HepG2 (cell line): ENCODE measurements at regions not wholly inside any gene's neighbourhood (a gene's known extent, or its start where the extent isn't known, plus 50 kb on each side); places are given as distances from the start of the nearest gene placed in this dataset.

Experiments used
- ATAC-seq: fragments of 200-7000 bp; cut with Tn5 transposase; 3 replicates; pipeline ENCODE4 v1.9.1; 2020; ENCODE audit warnings: mild to moderate bottlenecking, moderate library complexity
- BruUV-seq: library from RNA; stranded (reverse); fragments of 400-500 nt; replicated peaks from 2 replicates; lab custom pipeline; 2021; lab: Mats Ljungman, UMichigan
- CTCF ChIA-PET: fragments of 300-600 bp; formaldehyde crosslinking; extraction: SDS; loops from one replicate; lab custom pipeline; 2021; ENCODE audit warnings: low total read pairs, inconsistent platforms, low intra/inter-chr PET ratio; lab: Yijun Ruan, JAX
- POLR2A ChIA-PET: fragments of 350-600 bp; sonication (Branson Sonifier 250); formaldehyde crosslinking; loops from one replicate; lab custom pipeline; 2020; ENCODE audit warnings: antibody characterized with exemption, inconsistent platforms; lab: Yijun Ruan, JAX
- DNase-seq: peaks from one replicate; pipeline ENCODE4 v3.0.0-alpha.2; 2015; ENCODE audit warnings: low spot score
- FAIRE-seq: peaks from 3 replicates; lab custom pipeline; 2011; peaks lifted over from hg19 to GRCh38; lab: Jason Lieb, UNC
- H2AFZ ChIP-seq: one replicate; pipeline ENCODE4 v1.6.1; 2011; ENCODE audit warnings: low read length, inconsistent platforms
- H3K27ac ChIP-seq: fragments of 300-600 bp; 3 replicates; pipeline ENCODE4 v1.8.0; 2011; ENCODE audit warnings: mixed run types, mild to moderate bottlenecking, mixed read lengths, low read length, inconsistent platforms; ENCODE audit not compliant: insufficient read depth; ENCODE audit errors: extremely low read length
- H3K27me3 ChIP-seq, 2 experiments: fragments of 200-600 bp in 1 of 2; 2 replicates in 1 of 2; 3 replicates in 1 of 2; pipeline versions ENCODE4 v1.6.0 to v1.8.0; 2011; ENCODE audit warnings: low read length in 2 of 2, mild to moderate bottlenecking in 2 of 2, moderate library complexity in 2 of 2, inconsistent platforms in 1 of 2; ENCODE audit not compliant: insufficient read depth in 2 of 2, control insufficient read depth in 1 of 2
- H3K36me3 ChIP-seq, 2 experiments: fragments of 200-600 bp in 1 of 2; replicated peaks in 1 of 2; 2 replicates in 1 of 2; 3 replicates in 1 of 2; pipeline versions ENCODE4 v1.5.1 to v1.8.0; 2011; ENCODE audit warnings: low read length in 2 of 2, inconsistent platforms in 1 of 2; ENCODE audit not compliant: insufficient read depth in 2 of 2, control insufficient read depth in 1 of 2
- H3K4me1 ChIP-seq: 2 replicates; pipeline ENCODE4 v1.5.1; 2012; ENCODE audit warnings: low read length, inconsistent platforms; ENCODE audit not compliant: insufficient read depth
- H3K4me2 ChIP-seq: 2 replicates; pipeline ENCODE4 v1.6.0; 2011; ENCODE audit warnings: low read depth, low read length, inconsistent platforms
- H3K4me3 ChIP-seq, 3 experiments: fragments of 200-600 bp in 1 of 3; sonication (generic), shearing (Covaris generic) in 1 of 3; replicated peaks in 1 of 3; 2 replicates each; pipeline ENCODE4 v1.5.1; 2011 to 2016; ENCODE audit warnings: low read length in 3 of 3, inconsistent platforms in 2 of 3, low read depth in 2 of 3, mild to moderate bottlenecking in 2 of 3, control low read depth in 1 of 3, mixed read lengths in 1 of 3; ENCODE audit not compliant: insufficient read depth in 1 of 3
- H3K79me2 ChIP-seq: one replicate; pipeline ENCODE4 v1.6.1; 2011; ENCODE audit warnings: low read length, inconsistent platforms; ENCODE audit not compliant: insufficient read depth
- H3K9ac ChIP-seq: 2 replicates; pipeline ENCODE4 v1.6.0; 2011; ENCODE audit warnings: mild to moderate bottlenecking, low read depth, low read length, inconsistent platforms; ENCODE audit not compliant: insufficient read depth
- H3K9me3 ChIP-seq: 2 replicates; pipeline ENCODE4 v1.5.1; 2012; ENCODE audit warnings: mild to moderate bottlenecking, low read length
- H4K20me1 ChIP-seq: 2 replicates; pipeline ENCODE4 v1.6.0; 2011; ENCODE audit warnings: inconsistent platforms, mild to moderate bottlenecking, low read length, moderate library complexity; ENCODE audit not compliant: insufficient read depth
- HDAC6 ChIP-seq: fragments of 200-600 bp; sonication (generic); IDR thresholded peaks from 2 replicates; pipeline ENCODE4 v1.7.0; 2017; ENCODE audit warnings: mild to moderate bottlenecking, antibody characterized with exemption, low read length, low read depth
- HES4 ChIP-seq: sonication (generic); formaldehyde crosslinking; IDR thresholded peaks from 2 replicates; pipeline ENCODE4 v1.9.0; 2021; ENCODE audit warnings: mild to moderate bottlenecking, missing genetic modification reagents, borderline replicate concordance
- HMGXB3 ChIP-seq: sonication (generic); formaldehyde crosslinking; IDR thresholded peaks from 2 replicates; pipeline ENCODE4 v1.4.0; 2020; ENCODE audit warnings: missing genetic modification reagents, borderline replicate concordance
- IRF2 ChIP-seq: IDR thresholded peaks from 2 replicates; pipeline ENCODE4 v1.6.1; 2018; ENCODE audit warnings: missing genetic modification reagents, missing compliant biosample characterization
- NRL ChIP-seq: sonication (generic); formaldehyde crosslinking; IDR thresholded peaks from 2 replicates; pipeline ENCODE4 v1.5.0; 2020; ENCODE audit warnings: missing genetic modification reagents, mild to moderate bottlenecking, moderate library complexity, borderline replicate concordance
- PCBP2 ChIP-seq: fragments of 200-400 bp; formaldehyde crosslinking; optimal IDR thresholded peaks from 2 replicates; pipeline ENCODE3; 2018; ENCODE audit warnings: low read length, low read depth; ENCODE audit not compliant: poor library complexity, severe bottlenecking
- WGBS: methylation state at CpG from one replicate; pipeline ENCODE4 v1.1.6; 2017; ENCODE audit warnings: low lambda C conversion rate; 5-methylcytosine and 5-hydroxymethylcytosine counted together
- in situ Hi-C: cut with HindIII; loops from 2 replicates; pipeline ENCODE4 v1.10.0; 2017; ENCODE audit warnings: low pct_unique_long_range_greater_than_20kb; ENCODE audit not compliant: extremely low pct_ligation_motif_present
- intact Hi-C: fragments of 100-400 bp; cut with micrococcal nuclease; formaldehyde crosslinking; loops from one replicate; pipeline ENCODE4 v1.10.0; 2022; ENCODE audit not compliant: unreplicated experiment
- TF ChIP-seq, protein P1 (sequence below): sonication (generic); formaldehyde crosslinking; IDR thresholded peaks from 2 replicates; pipeline ENCODE4 v1.5.1; 2020; ENCODE audit warnings: missing genetic modification reagents, mild to moderate bottlenecking, borderline replicate concordance
- TF ChIP-seq, protein P2 (sequence below): sonication (generic); formaldehyde crosslinking; IDR thresholded peaks from 2 replicates; pipeline ENCODE4 v1.5.1; 2020; ENCODE audit warnings: mild to moderate bottlenecking, missing genetic modification reagents, borderline replicate concordance

DNA sequence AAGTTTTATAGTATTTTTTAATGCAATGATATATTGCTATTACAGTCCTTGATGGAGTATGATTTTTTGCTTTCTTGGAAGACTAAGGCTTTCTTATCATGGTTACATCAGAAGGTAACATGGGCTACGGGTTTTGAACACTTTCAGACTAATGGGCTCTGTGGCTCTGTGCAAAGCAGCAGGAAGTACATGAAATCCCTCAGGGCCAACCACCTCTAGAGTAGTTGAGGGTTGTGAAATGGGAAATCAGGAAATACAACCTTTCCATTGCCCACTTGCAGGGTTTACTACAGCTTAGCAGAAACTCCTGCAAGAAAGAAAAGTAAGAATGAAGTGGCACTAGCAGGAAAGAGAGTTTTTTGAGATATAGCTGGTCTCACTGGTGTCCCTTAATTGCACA is 853.5 kb downstream of the KCNMA1 start:
- no peaks in the 10 kb centered on the region for H3K9me3 ChIP-seq
- no peak overlapping the region for H3K9ac ChIP-seq
- ChIA-PET CTCF (no interaction called here), POLR2A (no interaction called here)
- H3K79me2 ChIP-seq = no peaks in the 10 kb centered on the region
- no peak overlapping the region for H3K27ac ChIP-seq
- no peak overlapping the region for H2AFZ ChIP-seq
- BruUV-seq = no TSS peak
- peaks cover 0 to 4% of the 10 kb centered on the region in 2 experiments; a peak in 1 of 5 replicates for H3K27me3 ChIP-seq
- intact Hi-C loops (no loop called here), in situ Hi-C loops (no loop called here)
- no peak for ATAC-seq
- WGBS = 6% methylated on average over 1 of the region's 1 CpG
- no peak overlapping the region for H3K4me2 ChIP-seq
- no peak overlapping the region for H3K4me3 ChIP-seq
- H3K4me1 ChIP-seq = no peaks in the 10 kb centered on the region
- no peaks in the 10 kb centered on the region for H3K36me3 ChIP-seq
- no peak for TF ChIP-seq NRL (CRISPR knock-in tag)
- no peak for TF ChIP-seq PCBP2
- TF ChIP-seq, protein P1, sequence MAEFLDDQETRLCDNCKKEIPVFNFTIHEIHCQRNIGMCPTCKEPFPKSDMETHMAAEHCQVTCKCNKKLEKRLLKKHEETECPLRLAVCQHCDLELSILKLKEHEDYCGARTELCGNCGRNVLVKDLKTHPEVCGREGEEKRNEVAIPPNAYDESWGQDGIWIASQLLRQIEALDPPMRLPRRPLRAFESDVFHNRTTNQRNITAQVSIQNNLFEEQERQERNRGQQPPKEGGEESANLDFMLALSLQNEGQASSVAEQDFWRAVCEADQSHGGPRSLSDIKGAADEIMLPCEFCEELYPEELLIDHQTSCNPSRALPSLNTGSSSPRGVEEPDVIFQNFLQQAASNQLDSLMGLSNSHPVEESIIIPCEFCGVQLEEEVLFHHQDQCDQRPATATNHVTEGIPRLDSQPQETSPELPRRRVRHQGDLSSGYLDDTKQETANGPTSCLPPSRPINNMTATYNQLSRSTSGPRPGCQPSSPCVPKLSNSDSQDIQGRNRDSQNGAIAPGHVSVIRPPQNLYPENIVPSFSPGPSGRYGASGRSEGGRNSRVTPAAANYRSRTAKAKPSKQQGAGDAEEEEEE (CRISPR knock-in tag) = no peak
- TF ChIP-seq, protein P2, sequence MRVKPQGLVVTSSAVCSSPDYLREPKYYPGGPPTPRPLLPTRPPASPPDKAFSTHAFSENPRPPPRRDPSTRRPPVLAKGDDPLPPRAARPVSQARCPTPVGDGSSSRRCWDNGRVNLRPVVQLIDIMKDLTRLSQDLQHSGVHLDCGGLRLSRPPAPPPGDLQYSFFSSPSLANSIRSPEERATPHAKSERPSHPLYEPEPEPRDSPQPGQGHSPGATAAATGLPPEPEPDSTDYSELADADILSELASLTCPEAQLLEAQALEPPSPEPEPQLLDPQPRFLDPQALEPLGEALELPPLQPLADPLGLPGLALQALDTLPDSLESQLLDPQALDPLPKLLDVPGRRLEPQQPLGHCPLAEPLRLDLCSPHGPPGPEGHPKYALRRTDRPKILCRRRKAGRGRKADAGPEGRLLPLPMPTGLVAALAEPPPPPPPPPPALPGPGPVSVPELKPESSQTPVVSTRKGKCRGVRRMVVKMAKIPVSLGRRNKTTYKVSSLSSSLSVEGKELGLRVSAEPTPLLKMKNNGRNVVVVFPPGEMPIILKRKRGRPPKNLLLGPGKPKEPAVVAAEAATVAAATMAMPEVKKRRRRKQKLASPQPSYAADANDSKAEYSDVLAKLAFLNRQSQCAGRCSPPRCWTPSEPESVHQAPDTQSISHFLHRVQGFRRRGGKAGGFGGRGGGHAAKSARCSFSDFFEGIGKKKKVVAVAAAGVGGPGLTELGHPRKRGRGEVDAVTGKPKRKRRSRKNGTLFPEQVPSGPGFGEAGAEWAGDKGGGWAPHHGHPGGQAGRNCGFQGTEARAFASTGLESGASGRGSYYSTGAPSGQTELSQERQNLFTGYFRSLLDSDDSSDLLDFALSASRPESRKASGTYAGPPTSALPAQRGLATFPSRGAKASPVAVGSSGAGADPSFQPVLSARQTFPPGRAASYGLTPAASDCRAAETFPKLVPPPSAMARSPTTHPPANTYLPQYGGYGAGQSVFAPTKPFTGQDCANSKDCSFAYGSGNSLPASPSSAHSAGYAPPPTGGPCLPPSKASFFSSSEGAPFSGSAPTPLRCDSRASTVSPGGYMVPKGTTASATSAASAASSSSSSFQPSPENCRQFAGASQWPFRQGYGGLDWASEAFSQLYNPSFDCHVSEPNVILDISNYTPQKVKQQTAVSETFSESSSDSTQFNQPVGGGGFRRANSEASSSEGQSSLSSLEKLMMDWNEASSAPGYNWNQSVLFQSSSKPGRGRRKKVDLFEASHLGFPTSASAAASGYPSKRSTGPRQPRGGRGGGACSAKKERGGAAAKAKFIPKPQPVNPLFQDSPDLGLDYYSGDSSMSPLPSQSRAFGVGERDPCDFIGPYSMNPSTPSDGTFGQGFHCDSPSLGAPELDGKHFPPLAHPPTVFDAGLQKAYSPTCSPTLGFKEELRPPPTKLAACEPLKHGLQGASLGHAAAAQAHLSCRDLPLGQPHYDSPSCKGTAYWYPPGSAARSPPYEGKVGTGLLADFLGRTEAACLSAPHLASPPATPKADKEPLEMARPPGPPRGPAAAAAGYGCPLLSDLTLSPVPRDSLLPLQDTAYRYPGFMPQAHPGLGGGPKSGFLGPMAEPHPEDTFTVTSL = no peak
- TF ChIP-seq HMGXB3 (CRISPR knock-in tag) = no peak
- TF ChIP-seq IRF2 = no peak
- no peak for TF ChIP-seq HDAC6
- TF ChIP-seq HES4 (CRISPR knock-in tag) = no peak
- FAIRE-seq = no peak
- DNase-seq = no peak
- H4K20me1 ChIP-seq = no peaks in the 10 kb centered on the region
